GM18526 (cell line): ENCODE measurements at regions not wholly inside any gene's neighbourhood (a gene's known extent, or its start where the extent isn't known, plus 50 kb on each side); places are given as distances from the start of the nearest gene placed in this dataset.

Experiments
- POLR2A ChIP-seq: IDR thresholded peaks from 3 replicates; pipeline ENCODE4 v1.6.1; 2011; ENCODE audit not compliant: insufficient read length; ENCODE audit errors: extremely low read depth

GRCh38 chr10:110389255-110389654 lies 84.5 kb upstream of the SMNDC1 start:
- TF ChIP-seq POLR2A = no peak

GRCh38 chr10:110391541-110391940 lies 86.8 kb upstream of the SMNDC1 start:
- TF ChIP-seq POLR2A = no peak

GRCh38 chr10:110392121-110392520 lies 87.4 kb upstream of the SMNDC1 start:
- TF ChIP-seq POLR2A = no peak

DNA sequence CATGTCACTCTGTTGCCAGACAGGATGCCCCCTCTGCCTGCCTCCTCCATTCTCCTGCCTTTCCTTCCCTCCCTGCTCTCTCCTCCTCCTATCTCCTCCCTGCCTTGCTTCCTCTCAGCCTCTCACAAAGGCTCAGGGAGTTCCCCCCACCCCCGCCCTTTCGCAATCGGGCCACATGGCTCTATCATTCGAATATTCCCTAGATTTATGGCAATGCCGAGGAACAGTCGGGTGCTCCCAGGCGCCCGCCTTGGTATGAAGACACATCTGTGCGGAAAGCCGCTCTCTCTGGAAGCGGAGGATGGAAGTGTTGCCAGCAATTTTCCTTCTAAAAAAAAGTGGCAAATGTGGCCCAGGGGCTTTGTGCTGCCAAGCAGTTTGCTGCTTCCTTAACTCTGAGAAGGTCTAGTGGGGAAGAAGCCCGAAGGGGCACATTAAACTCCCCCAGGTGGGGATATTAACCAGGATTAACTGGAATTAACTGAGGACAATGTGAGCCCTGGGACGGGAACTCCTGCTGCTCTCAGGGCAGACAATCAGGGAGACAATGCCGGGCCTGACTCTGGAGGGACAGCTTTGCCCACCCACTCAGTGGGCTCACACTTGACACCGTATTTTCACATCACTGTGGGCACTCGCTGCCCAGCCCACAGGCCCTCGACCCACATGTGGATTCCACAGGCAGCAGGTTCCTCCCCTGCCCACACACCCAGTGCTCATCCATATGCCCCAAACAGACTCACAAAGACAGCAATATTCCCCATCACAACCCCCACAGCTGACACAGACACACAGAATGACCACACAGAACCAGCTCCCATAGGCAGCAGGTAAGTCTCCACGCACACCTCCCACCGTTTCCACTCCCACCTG lies 88.4 kb upstream of the SMNDC1 start:
- no peak for TF ChIP-seq POLR2A

DNA sequence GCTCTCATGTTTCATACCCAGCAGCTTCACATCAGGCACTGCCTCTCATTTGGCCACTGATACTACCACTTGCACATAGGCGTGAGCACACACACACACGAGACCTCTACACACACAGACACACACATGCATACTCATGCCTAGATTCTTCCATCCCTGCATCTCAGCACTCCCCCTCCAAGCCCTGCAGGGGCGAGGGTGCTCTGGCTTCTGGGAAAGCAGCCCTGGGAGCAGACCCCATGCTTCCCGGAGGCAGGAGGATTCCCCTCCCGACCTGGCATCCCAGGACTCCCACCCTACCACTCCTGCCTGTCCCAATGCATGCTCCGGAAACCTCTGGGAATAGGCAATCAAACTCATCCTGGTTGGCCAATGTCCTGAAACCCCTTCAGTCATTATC lies 89.1 kb upstream of the SMNDC1 start:
- TF ChIP-seq POLR2A = no peak

DNA sequence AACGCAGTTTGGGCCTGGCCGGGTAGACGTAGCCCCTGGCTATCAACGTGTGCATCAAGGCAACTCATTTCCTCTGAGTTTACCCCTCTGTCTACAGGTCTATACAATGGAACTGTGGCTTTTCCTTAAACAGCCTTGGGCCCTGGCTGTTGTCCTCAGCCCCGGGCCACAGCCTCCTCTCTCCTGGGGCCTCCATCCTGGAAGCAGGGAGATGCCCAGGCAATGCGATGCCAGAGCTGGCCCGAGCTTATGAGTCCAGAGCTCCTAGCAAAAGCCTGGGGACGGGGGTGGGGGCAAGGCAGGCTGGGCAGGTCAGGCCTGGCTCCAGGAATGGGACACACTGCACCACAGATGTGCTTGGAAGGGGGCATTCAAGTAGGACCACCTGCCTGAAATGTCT lies 89.6 kb upstream of the SMNDC1 start:
- TF ChIP-seq POLR2A = no peak

GRCh38 chr10:110394898-110395297 lies 90.2 kb upstream of the SMNDC1 start:
- no peak for TF ChIP-seq POLR2A

GRCh38 chr10:110395350-110396283 lies 90.9 kb upstream of the SMNDC1 start:
- TF ChIP-seq POLR2A = no peak

- no peak for TF ChIP-seq POLR2A
Observed at GRCh38 chr10:110396284-110396651, 91.5 kb upstream of the SMNDC1 start.

GRCh38 chr10:110397856-110398255 lies 93.1 kb upstream of the SMNDC1 start:
- TF ChIP-seq POLR2A = no peak

DNA sequence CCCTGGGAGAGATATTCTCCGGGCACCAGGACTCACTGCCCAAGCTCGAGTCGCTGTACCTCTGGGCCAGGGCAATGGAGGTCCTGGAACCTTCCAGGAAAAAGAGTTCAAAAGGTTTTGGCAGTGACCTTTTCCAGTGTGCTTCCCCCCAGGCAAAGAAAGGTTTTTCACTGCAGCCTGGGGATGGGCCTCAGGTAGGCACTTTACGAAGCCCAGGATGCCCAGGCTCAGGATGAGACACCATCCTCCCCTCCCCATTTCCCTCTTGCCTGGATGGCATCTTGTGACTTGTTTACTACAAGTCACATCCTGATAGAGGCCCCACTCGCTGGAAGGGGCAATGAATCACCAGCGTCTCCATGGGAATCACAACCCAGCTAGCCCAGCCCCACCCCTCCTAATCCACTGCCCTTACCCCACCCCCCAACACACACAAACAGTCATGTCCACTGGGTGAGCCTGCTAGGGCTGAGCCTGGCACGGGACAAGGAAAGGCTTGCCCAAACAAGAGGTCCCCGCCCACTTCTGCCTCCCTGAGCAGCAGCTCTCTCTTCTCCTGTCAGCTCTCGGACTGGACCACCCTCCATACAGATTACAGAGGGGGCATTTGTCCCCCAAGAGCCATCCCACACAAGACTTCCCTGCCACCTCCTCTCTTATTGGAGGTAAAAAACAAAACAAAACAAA lies 93.8 kb upstream of the SMNDC1 start:
- no peak for TF ChIP-seq POLR2A

DNA sequence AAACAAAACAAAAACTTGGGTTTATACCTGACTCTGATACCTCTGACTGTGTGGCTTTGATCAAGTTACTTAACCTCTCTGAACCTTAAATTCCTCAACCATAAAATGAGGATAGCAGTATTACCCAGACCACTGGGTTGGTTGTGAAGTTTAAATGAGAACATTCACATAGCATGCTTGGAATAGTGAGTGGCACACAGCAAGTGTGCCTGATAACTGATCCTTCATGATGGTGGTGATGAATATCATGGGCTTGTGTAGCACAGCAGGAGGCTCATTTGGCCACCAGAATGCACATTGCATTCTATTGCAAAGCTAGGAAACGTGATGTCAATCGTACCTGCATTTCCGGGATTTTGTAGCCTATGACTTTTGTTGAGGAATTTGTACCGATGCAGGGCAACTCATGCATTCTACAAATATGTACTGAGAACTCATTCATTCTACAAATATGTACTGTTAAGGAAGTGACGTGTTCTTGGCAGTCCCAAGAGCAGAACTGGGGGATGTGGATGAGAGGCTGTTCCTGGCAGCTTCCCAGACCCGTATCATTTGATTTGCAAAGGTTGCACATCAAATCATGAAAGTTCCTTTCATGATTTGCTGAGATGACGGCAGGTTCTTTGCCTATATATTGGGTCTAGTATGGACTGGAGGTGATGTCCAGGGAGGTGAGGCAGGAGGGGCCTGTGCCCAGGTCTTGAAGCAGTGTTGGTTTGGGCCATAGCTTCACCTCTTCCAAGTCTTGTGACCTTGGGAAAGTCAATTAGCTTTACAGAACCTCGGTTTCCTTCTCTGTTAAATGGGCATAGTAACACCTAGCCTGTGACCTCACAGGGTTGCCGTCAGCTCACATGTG lies 94.6 kb upstream of the SMNDC1 start:
- no peak for TF ChIP-seq POLR2A

DNA sequence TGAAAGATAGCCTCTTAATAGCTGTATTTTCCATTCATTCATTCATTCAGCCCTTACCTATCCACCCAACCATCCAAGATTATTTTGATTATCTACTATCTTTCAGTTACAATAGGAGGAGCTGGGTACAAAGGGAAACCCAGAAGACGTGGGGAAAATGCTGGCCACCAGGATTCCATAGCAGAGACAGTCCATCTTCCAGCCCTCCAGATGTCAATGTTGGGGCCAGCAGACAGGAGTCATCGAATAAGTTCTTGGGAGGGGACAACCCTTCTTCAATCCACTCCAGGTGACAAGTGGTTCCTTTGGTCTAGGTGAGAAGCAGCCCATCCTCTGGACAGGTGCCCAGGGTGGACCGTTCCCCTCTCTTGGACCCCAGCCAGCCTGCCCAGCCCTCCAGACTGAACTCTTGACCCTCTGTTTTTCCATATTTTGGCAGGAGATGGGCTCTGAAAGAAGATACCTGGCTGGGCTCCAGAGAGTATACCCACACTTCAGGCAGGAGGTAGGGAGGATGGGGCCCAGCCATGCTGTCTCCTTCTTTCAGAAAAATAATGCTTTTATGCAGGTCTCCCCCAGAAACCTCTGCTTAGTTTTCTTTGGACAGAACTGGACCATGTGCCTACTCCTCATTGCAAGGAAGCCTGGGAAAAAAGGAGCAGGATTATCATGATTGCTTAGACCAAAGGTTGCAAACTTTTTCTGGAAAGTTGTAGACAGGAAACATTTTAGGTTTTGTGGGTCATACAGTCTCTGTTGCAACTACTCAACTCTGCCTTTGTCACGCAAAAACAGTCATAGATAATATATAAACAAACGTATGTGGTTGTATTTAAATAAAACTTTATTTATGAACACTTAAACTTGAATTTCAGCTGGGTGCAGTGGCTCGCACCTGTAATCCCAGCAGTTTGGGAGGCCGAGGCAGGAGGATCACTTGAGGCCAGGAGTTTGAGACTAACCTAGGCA lies 95.5 kb upstream of the SMNDC1 start:
- no peak for TF ChIP-seq POLR2A
